NB4 (cell line): ENCODE measurements at regions not wholly inside any gene's neighbourhood (a gene's known extent, or its start where the extent isn't known, plus 50 kb on each side); places are given as distances from the start of the nearest gene placed in this dataset.

Experiments used
- CTCF ChIP-seq: IDR thresholded peaks from one replicate; pipeline ENCODE4 v1.5.1; 2012; ENCODE audit warnings: low read depth, low read length
- POLR2A ChIP-seq: IDR thresholded peaks from 2 replicates; pipeline ENCODE4 v1.6.1; 2011; ENCODE audit warnings: mild to moderate bottlenecking; ENCODE audit not compliant: insufficient read length; ENCODE audit errors: extremely low read depth

- no peak for TF ChIP-seq POLR2A
- TF ChIP-seq CTCF, result no peak
Observed at GRCh38 chr1:73097917-73098316, 815.6 kb upstream of the NEGR1 start.
